ENCODE measurements at regions not wholly inside any gene's neighbourhood (a gene's known extent, or its start where the extent isn't known, plus 50 kb on each side); places are given as distances from the start of the nearest gene placed in this dataset.

GRCh38 chr11:87597725-87598124 lies 560.0 kb downstream of the TMEM135 start:
- TF ChIP-seq EZH2 (IDR thresholded peaks at IDR 0.05; ENCODE audit: borderline replicate concordance, low read length) (no peak), CTCF (conservative IDR thresholded peaks at IDR 0.05 in 1 of 2, IDR thresholded peaks at IDR 0.05 in 1 of 2; ENCODE audit: extremely low read depth in 1 of 2, insufficient read depth in 1 of 2, low read depth in 1 of 2, low read length in 2 of 2) (no peak)

All from mammary epithelial cell (primary cell).